Stimulated activated CD8-positive, alpha-beta memory T cell treated with anti-CD3 and anti-CD28 coated beads, Interleukin-15, amount 100 ng/mL, for 1 hour (primary cell): ENCODE measurements at regions not wholly inside any gene's neighbourhood (a gene's known extent, or its start where the extent isn't known, plus 50 kb on each side); places are given as distances from the start of the nearest gene placed in this dataset.
"Not testable (repeated sequence)": the region's sequence is repeated elsewhere in the genome, so short reads cannot be mapped to it uniquely, and the experiment has no call there.

ENCODE experiments used
- DNase-seq: peaks from one replicate; pipeline ENCODE4 v3.0.0-alpha.2; 2020; ENCODE audit warnings: low read depth

- no peak for DNase-seq
These were observed 146.2 kb upstream of the ROPN1 start for GRCh38 chr3:124138148-124138547.

GRCh38 chr3:124140746-124141145 lies 148.8 kb upstream of the ROPN1 start:
- DNase-seq, result no peak

- DNase-seq, result no peak
These were observed 150.6 kb upstream of the ROPN1 start for GRCh38 chr3:124142389-124142970.

- no peak for DNase-seq
These were observed 151.1 kb upstream of the ROPN1 start for GRCh38 chr3:124143047-124143446.

- no peak for DNase-seq
These were observed 152.3 kb upstream of the ROPN1 start for GRCh38 chr3:124144035-124144814.

- DNase-seq, result no peak
These were observed 155.5 kb upstream of the ROPN1 start for GRCh38 chr3:124147429-124147828.

- DNase-seq, result no peak
These were observed 156.0 kb upstream of the ROPN1 start for GRCh38 chr3:124147946-124148345.

- no peak for DNase-seq
These were observed 157.2 kb upstream of the ROPN1 start for GRCh38 chr3:124149081-124149480.

- DNase-seq, result no peak
These were observed 157.8 kb upstream of the ROPN1 start for GRCh38 chr3:124149771-124150170.

- DNase-seq, result not testable (repeated sequence)
These were observed 161.0 kb upstream of the ROPN1 start for GRCh38 chr3:124152891-124153290.

- DNase-seq, result no peak
These were observed 165.2 kb upstream of the ROPN1 start for GRCh38 chr3:124156866-124157712.

- no peak for DNase-seq
These were observed 165.8 kb upstream of the ROPN1 start for GRCh38 chr3:124157748-124158147.

GRCh38 chr3:124158168-124158881 lies 166.4 kb upstream of the ROPN1 start:
- no peak for DNase-seq

- no peak for DNase-seq
These were observed 169.5 kb upstream of the ROPN1 start for GRCh38 chr3:124161448-124161847.

- DNase-seq, result no peak
These were observed 171.8 kb upstream of the ROPN1 start for GRCh38 chr3:124163689-124164088.

GRCh38 chr3:124168271-124168670 lies 176.3 kb upstream of the ROPN1 start:
- DNase-seq, result no peak

GRCh38 chr3:124172283-124172682 lies 180.4 kb upstream of the ROPN1 start:
- no peak for DNase-seq

- no peak for DNase-seq
These were observed 180.9 kb upstream of the ROPN1 start for GRCh38 chr3:124172816-124173215.

GRCh38 chr3:124174476-124174875 lies 182.6 kb upstream of the ROPN1 start:
- DNase-seq, result no peak

- no peak for DNase-seq
These were observed 183.3 kb upstream of the ROPN1 start for GRCh38 chr3:124174910-124175874.

- no peak for DNase-seq
These were observed 185.1 kb upstream of the ROPN1 start for GRCh38 chr3:124177071-124177470.
